ENCODE measurements at regions not wholly inside any gene's neighbourhood (a gene's known extent, or its start where the extent isn't known, plus 50 kb on each side); places are given as distances from the start of the nearest gene placed in this dataset.

- Histone ChIP-seq H3K4me3 (no peak overlapping the region), H3K4me1 (no peaks in the 10 kb centered on the region), H3K9me3 (peaks cover 0 to under 1% of the 10 kb centered on the region in 2 donors), H3K36me3 (no peaks in the 10 kb centered on the region), H3K27ac (no peak overlapping the region), H3K27me3 (no peaks in the 10 kb centered on the region)
- no peak for DNase-seq (ENCODE audit: low spot score)
- TF ChIP-seq CTCF (IDR thresholded peaks at IDR 0.05) = no peak
Measured at GRCh38 chr3:43217633-43218032, 68.7 kb upstream of the SNRK start.

- Histone ChIP-seq H3K4me3 (no peak overlapping the region), H3K36me3 (no peaks in the 10 kb centered on the region), H3K27ac (no peak overlapping the region), H3K4me1 (no peaks in the 10 kb centered on the region), H3K27me3 (no peaks in the 10 kb centered on the region), H3K9me3 (no peaks in the 10 kb centered on the region)
- no peak for TF ChIP-seq CTCF (IDR thresholded peaks at IDR 0.05)
- DNase-seq (ENCODE audit: low spot score) = no peak
Measured at GRCh38 chr3:43217206-43217605, 69.1 kb upstream of the SNRK start.

- peak in 1 of 2 donors; percentile 14 for TF ChIP-seq CTCF (IDR thresholded peaks at IDR 0.05)
- Histone ChIP-seq H3K36me3 (no peaks in the 10 kb centered on the region), H3K4me3 (no peak overlapping the region), H3K27ac (no peak overlapping the region), H3K4me1 (peaks cover 0 to 5% of the 10 kb centered on the region in 2 donors), H3K9me3 (no peaks in the 10 kb centered on the region), H3K27me3 (no peaks in the 10 kb centered on the region)
- DNase-seq (ENCODE audit: low spot score) = no peak
Measured at GRCh38 chr3:43215663-43216275, 70.6 kb upstream of the SNRK start.

- H3K4me1 ChIP-seq = peaks cover 0 to 10% of the 10 kb centered on the region in 2 donors
- DNase-seq (ENCODE audit: low spot score) = no peak
- TF ChIP-seq CTCF (IDR thresholded peaks at IDR 0.05) = no peak
- H3K4me3 ChIP-seq = no peak overlapping the region
- H3K27me3 ChIP-seq = no peaks in the 10 kb centered on the region
- H3K36me3 ChIP-seq = no peaks in the 10 kb centered on the region
- H3K9me3 ChIP-seq = no peaks in the 10 kb centered on the region
- H3K27ac ChIP-seq = no peak overlapping the region
Measured at GRCh38 chr3:43215138-43215537, 71.2 kb upstream of the SNRK start.

GRCh38 chr3:43214616-43215015 is 71.7 kb upstream of the SNRK start:
- Histone ChIP-seq H3K27ac (no peak overlapping the region), H3K36me3 (no peaks in the 10 kb centered on the region), H3K4me3 (no peak overlapping the region), H3K9me3 (no peaks in the 10 kb centered on the region), H3K27me3 (no peaks in the 10 kb centered on the region), H3K4me1 (peaks cover 0 to 10% of the 10 kb centered on the region in 2 donors)
- TF ChIP-seq CTCF (IDR thresholded peaks at IDR 0.05) = no peak
- no peak for DNase-seq (ENCODE audit: low spot score)

- no peak for TF ChIP-seq CTCF (IDR thresholded peaks at IDR 0.05)
- H3K27me3 ChIP-seq = no peaks in the 10 kb centered on the region
- H3K36me3 ChIP-seq = no peaks in the 10 kb centered on the region
- no peak overlapping the region for H3K27ac ChIP-seq
- no peak overlapping the region for H3K4me3 ChIP-seq
- H3K9me3 ChIP-seq = no peaks in the 10 kb centered on the region
- H3K4me1 ChIP-seq = peaks cover 0 to 10% of the 10 kb centered on the region in 2 donors
- no peak for DNase-seq (ENCODE audit: low spot score)
Measured at GRCh38 chr3:43213631-43214030, 72.7 kb upstream of the SNRK start.

All from right atrium auricular region (tissue), 2 donors.